NCI-H2171 treated with DMSO at 0.1 percent for 48 hours (cell line): ENCODE measurements at regions not wholly inside any gene's neighbourhood (a gene's known extent, or its start where the extent isn't known, plus 50 kb on each side); places are given as distances from the start of the nearest gene placed in this dataset.

Source experiments
- DNase-seq: peaks from one replicate; lab custom pipeline; 2025; lab: John Stamatoyannopoulos, UW

DNA sequence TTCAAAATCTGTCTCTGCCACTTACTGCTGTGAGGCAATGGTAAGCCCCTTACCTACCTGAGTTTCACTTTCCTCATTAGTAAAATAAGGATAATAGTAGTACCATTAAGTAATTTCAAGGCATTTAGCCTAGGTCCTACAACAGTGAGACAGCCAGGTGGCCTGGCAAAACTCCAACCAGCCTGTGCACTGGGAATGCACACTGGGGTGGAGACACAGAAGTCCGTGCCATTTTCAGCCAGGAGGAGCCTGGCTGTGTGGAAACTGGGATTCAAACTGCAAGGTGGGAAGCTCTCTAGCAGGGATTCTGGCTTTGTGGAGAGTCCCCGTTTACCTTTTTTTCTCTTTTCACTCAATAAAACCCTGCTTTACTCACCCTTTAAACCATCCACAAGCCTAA, 630.4 kb downstream of the PRELID2 start:
- DNase-seq: no peak

- DNase-seq: no peak
Observed at GRCh38 chr5:145203193-145203592, 631.9 kb downstream of the PRELID2 start.

DNA sequence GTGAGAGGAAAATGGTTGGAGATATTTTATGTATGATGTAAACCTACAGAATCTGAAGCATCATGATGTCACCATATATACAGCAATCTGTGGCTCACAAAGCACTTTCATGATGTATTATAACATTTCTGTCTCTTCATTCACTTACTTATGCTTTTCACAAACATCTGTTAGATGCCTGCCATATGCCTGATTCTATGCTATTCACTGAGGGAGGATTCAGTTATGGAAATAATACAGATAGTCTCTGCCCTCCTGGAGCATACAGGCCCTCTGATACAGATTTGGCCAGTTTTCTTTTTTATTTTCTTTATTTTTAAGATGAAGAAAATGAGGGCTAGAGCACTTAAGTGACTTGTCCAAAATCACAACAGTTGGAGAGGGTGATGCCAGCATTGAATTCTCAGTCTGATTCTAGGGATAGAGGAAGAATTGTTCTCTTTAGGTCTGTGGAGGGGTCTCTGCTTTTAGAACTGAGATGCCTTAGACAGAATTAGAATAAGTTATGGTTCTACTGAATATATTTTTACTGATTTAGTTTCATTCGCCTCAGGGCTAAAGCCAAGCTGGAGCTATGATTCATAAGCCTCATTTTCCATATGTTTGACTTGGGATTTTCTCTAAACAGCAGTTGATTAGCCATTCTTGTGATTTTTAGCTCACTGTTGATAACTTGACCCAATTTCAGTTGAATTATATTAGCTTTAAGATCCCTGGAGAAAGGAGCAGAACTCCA, 636.4 kb downstream of the PRELID2 start:
- DNase-seq: no peak

- no peak for DNase-seq
Observed at GRCh38 chr5:145189746-145190145, 645.4 kb downstream of the PRELID2 start.

DNA sequence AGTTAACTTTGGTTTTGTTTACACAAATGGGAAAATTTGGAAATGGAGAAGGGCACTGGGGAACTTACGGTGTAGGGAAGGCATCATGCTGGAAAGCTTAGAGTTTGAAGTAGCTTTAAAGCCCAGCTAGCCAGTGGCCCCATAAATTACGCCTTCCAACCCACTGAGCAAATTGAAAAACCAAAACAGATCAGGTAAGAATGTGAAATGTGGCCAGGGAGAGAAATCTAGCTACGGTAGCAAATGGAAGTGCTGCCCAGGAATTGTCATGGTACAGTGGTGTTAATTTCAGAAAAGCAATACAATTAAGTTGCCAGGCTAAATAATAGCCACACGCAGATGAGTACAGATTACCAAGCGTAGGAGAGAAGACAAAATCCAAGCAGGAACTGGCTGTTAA, 654.8 kb downstream of the PRELID2 start:
- no peak for DNase-seq

DNA sequence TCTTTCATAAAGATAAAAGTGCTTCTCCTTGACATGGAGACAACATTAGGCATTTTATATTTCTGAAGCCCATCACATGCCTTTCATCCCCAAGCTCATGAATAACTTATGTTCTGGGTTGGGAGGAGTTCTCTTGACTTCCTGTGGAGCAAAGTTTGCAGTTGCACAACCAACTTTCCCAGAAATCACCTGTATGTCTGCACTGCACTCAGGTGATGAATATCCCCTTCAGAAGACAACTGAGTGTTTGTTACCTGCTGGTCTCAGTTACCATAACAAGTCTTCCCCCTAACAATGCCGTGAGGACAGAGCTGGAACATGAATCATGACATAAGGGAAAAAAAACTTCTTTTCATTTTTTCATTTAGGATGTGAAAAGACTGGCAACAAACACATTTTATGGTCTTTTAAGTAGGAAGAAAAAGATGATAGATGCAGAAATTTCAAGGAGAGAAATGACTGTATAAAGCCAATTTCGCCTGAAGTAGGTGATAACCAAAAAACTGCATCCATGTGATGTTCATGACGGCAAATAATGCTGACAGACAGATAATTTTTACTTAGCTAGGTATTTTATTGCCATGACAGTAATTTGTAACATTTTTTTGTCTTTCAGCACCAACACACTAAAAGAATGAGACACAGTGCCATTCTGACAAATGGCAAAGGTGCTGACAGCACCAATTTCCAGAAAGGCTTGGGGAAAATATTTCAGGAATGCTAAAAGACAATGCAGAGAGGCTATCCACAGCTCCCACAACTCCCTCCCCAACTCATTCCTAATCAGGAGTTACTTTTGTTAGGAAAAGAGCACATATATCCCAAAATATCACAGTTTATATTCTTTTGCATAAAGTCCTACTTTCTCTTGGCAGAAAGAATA, 656.3 kb downstream of the PRELID2 start:
- DNase-seq: no peak

GRCh38 chr5:145176041-145176440, 659.1 kb downstream of the PRELID2 start:
- no peak for DNase-seq

DNA sequence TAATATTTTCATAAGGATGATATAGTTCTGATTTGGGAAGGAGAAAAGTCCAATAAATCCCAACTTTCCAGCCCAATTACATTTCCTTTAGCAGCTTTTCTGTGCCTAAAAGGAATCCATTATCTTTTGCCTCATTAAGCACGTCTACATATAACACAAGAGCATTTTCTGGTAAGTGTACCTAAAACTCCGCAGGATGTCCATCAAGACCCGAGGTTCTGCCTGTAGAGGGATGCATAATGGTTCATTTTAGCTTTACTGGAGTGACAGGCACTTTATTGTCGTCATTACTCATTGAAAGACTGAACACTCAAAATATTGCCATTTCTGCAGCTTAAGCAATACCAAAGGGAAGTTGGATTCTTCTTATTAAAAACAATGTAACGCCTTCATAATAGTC, 669.0 kb downstream of the PRELID2 start:
- no peak for DNase-seq

DNA sequence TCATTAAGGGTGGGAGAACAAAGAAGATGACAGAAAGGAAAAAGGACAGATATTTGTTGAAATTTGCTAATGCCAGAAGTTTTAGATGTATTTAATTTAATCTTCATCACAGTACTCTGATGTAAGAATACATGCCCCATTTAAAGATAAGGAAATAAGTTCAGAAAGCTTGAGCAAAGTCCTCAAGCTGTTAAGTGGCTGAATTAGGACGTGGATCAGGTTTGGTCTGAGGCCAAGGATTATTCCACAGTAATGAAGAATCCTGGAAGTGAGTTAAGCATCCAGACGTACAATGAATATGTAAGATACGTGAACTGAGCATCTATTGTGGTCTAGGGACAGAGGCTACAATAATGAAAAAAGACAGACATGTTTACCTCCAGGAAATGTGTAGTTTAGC, 671.3 kb downstream of the PRELID2 start:
- no peak for DNase-seq

DNA sequence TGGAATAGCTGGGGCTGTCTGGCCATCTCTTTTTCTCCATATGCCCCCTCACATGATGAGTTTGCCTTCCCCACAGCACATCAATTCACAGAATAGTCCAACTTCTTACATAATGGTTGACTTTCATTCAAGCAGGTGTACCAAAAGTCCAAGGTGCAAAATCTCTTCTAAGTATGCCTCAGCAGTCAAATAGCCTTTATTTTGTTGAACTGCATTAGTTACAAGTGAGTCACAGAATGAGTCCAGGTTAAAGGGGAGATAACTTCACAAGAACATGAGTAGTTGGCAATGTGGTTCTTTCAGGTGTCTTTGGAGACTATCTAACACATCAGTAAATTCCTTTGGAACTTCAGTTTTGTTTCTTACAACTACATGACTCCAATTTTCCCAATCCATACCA, 672.5 kb downstream of the PRELID2 start:
- DNase-seq: no peak

DNA sequence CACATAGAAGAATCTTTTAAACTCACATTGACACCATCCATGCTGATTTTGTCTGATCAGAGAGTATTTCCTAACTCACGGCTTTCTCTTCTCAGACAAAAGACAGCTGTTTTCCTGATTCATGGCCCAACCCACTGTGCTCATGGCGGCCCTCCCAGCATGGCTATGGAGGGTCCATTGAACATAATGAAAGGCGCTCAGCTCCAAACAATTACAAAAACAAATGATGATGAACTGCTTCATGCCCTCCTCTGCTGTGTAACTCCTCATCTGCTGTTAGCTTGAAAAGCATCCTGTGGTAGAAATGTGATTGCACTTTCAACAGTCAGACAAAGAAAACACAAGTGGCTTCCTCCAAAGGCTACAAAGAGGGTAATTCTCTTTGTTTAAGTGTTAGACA, 673.8 kb downstream of the PRELID2 start:
- DNase-seq: no peak

DNA sequence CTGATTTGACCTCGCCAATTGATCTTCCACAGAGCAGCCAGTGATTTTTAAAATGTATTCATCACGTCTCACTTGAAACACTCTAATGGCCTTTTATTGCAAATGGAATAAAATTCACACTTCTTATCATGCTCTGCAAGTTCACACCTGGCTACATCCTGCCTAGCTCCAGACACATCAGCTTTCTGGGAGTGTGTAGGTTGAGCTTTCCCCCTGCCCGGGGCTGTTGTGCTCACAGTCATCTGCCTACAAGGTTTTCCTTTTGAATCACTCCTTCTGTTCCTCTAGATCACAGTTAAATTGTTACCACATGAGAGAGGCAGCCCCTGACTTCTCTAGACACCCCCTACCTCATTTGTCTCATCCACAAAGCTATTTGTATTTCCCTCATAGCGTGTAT, 674.5 kb downstream of the PRELID2 start:
- DNase-seq: no peak

DNA sequence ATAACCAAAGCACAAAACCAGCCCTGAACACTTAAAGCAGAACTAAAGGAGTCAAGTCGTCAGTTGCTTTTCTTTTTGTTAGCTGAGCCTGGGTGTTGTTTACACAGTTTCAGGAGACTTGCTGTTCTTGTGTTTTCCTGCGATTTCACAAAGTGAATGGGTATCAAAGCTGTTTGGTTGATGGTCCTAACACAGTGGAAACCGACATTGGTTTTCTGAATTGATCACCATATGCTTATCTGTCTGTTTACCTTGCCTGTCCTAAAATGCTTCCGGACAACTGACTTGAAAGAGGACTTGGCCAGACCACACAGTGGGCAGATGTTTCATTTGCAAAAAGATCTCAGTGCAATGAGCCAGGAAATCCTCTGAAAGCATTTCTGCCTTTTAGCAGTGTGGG, 676.4 kb downstream of the PRELID2 start:
- no peak for DNase-seq

- DNase-seq: no peak
Observed at GRCh38 chr5:145157841-145158240, 677.3 kb downstream of the PRELID2 start.

DNA sequence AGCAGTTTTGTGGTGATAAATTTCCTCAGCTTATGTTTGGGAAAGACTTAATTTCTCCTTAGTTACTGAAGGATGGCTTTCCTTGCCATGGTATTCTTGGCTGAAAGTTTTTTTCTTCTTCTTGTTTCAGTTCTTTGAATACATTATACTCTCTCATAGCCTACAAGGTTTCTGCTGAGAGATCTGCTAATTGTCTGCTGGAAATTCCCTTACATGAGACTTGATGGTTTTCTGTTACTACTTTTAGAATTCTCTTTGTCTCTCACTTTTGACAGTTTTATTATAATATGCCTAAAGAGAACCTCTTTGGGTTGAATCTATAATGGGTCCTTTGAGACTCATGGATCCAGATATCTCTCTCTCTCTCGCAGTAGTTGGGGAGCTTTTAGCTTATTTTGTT, 693.6 kb downstream of the PRELID2 start:
- DNase-seq: no peak

DNA sequence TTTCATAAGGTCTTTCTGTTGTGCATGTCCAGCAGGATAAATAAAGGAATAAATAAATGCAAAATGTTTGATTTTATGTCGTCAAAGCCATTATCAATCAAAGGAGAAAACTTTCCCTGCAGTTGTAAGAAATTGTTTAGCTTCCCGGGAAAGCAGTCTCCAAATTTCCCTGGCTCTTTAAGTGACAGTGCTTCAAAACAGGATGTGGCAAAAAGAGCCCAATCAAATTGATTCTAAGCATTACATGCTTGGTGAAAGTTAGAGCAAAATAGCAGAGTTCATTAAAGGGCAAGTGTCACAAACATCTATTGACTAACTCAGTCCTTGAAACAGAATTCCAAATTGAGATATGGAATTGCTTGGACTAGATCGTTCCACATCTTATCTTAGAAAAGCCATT, 704.1 kb downstream of the PRELID2 start:
- DNase-seq: no peak

- no peak for DNase-seq
Observed at GRCh38 chr5:145129797-145130196, 705.3 kb downstream of the PRELID2 start.

DNA sequence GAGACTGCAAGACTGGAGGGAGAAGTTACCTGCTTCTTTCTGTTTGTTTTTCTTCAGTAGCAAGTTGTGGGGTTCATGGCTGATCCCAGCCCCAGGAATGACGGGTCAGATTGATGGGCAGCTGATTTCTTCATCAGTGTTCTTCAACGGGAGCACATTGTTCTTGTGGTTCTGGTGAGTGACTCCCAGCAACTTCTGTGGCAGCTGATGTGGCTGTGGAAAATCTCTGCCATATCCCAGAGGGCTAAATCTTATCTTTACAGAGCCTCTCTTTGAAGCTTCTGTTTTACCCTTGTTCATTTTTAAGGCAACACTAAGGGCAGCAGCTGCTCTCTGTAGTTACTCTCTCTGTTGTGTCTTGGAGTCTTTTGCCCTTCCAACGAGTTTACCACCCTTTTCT, 710.3 kb downstream of the PRELID2 start:
- DNase-seq: no peak

DNA sequence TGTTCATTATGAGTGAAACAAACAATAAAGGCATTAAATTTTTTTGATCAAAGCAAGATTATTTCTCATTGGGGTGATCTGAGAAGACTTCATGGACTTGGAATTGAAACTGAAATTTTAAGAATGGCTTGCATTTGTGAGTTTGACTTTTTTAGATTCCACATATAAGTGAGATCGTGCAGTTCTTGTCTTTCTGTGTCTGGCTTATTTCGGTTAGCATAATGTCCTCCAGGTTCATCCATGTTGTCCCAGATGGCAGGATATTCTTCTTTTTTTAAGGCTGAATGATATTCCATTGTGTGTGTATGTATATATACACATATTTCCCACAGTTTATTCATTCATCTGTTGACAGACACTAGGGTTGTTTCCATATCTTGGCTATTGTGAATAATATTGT, 716.5 kb downstream of the PRELID2 start:
- no peak for DNase-seq

DNA sequence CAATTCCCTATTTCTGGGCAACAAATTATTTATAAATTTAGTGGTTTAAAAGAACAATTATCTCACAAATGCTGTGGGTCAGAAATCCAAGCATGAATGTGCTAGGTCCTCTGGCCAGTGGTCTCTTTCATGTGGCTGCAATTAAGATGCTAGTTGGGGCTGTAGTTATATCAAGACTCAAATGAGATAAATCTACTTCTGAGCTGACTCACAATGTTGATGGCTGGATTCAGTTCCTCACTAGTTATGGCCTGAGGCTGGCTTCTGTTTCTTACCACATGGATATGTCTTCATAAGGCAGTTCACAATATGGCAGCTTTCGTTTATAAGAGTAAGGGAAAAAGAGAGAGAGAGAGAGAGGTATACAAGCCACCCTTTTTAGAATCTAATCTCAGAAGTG, 717.0 kb downstream of the PRELID2 start:
- no peak for DNase-seq

DNA sequence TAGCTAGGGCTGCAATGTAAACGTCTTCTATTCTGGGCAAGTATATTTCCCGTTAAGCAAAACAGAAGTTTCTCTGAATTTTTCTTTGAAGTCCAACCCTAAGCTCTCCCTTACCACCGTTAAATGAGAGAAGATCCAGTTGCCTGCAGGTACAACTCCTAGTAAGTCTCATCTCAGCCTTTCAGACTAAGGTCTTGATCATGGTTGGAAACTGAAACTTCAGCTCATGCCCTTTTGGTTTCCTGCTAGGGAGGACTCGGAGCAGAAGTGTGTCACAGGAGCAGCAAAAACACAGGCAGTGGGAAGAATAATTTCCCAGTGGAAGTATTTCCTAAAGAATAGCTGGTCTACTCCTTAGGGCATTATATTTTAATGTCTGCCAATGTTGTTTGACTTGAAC, 717.9 kb downstream of the PRELID2 start:
- DNase-seq: no peak

DNA sequence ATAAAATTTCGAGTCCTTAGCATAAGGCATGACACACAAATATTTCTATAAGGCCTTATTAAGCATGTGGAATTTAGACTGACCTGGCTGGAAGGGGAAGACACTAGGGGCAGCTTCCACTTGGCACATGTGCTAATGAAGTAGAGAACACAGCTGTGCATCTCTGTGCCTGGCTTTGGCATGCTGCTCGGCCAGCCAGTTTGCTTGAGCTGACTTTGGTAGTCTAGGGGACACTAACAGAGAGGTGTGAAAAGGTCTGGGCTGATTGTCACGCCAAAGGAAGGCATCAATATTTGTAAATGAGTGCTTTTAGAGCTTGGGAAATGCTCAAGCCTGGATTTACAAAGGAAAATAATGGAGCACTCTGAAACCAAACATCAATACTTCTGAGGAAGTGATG, 723.7 kb downstream of the PRELID2 start:
- no peak for DNase-seq

DNA sequence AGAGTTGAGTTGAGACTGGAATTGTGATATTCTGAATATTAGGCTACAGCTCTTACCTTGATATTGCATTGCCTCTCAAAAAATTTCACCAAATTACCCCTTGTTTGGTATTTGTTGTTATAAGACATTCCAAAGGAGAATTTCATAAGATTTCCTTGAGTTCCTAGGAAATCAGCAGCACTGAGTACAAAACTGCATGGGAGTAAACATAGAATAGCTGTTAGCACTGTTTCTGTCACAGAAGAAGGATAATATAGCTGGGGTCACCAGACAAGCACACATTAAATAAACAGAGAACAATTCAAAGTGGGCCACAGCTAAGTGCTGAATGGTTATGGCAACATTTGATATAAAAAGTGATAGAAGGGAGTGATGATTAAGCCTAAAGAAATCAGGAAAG, 724.3 kb downstream of the PRELID2 start:
- DNase-seq: no peak

GRCh38 chr5:145110181-145110580, 725.0 kb downstream of the PRELID2 start:
- no peak for DNase-seq
